Karpas-422 (cell line): ENCODE measurements at regions not wholly inside any gene's neighbourhood (a gene's known extent, or its start where the extent isn't known, plus 50 kb on each side); places are given as distances from the start of the nearest gene placed in this dataset.
"Not testable (repeated sequence)": the region's sequence is repeated elsewhere in the genome, so short reads cannot be mapped to it uniquely, and the experiment has no call there.

Experiments used
- DNase-seq: peaks from one replicate; pipeline ENCODE4 v3.0.0-alpha.2; 2015
- H2AFZ ChIP-seq: fragments of 200-600 bp; sonication (generic); 2 replicates; pipeline ENCODE4 v1.6.1; 2014; ENCODE audit warnings: antibody characterized with exemption, low read length, mixed read lengths
- H3K27ac ChIP-seq: fragments of 200-600 bp; sonication (generic); 2 replicates; pipeline ENCODE4 v1.5.1; 2014; ENCODE audit warnings: mild to moderate bottlenecking, low read length, moderate library complexity
- H3K27me3 ChIP-seq: fragments of 200-600 bp; sonication (generic); 2 replicates; pipeline ENCODE4 v1.6.1; 2014; ENCODE audit warnings: low read length, mixed read lengths
- H3K36me3 ChIP-seq: fragments of 200-600 bp; sonication (generic); 2 replicates; pipeline ENCODE4 v1.6.1; 2014; ENCODE audit warnings: low read length, mixed read lengths; ENCODE audit not compliant: insufficient read depth
- H3K4me1 ChIP-seq: fragments of 200-600 bp; sonication (generic); 2 replicates; pipeline ENCODE4 v1.6.1; 2014; ENCODE audit warnings: mild to moderate bottlenecking, low read length, mixed read lengths
- H3K4me2 ChIP-seq: fragments of 200-600 bp; sonication (generic); 2 replicates; pipeline ENCODE4 v1.6.1; 2014; ENCODE audit warnings: low read length, low read depth, mild to moderate bottlenecking; ENCODE audit not compliant: poor library complexity, severe bottlenecking
- H3K4me3 ChIP-seq: fragments of 200-600 bp; sonication (generic); 2 replicates; pipeline ENCODE4 v1.5.1; 2014; ENCODE audit warnings: mild to moderate bottlenecking, antibody characterized with exemption, low read length, mixed read lengths
- H3K79me2 ChIP-seq: fragments of 200-600 bp; sonication (generic); 2 replicates; pipeline ENCODE4 v1.6.1; 2014; ENCODE audit warnings: mild to moderate bottlenecking, low read length, mixed read lengths
- H3K9ac ChIP-seq: fragments of 200-600 bp; sonication (generic); 2 replicates; pipeline ENCODE4 v1.6.0; 2014; ENCODE audit warnings: low read length
- H3K9me2 ChIP-seq: fragments of 200-600 bp; sonication (generic), shearing (Covaris generic); replicated peaks from 2 replicates; pipeline ENCODE4 v1.6.0; 2014; ENCODE audit warnings: mild to moderate bottlenecking, low read length, moderate library complexity; ENCODE audit not compliant: insufficient read depth
- H3K9me3 ChIP-seq: fragments of 300-700, 200-600 bp; sonication (generic); 2 replicates; pipeline ENCODE4 v1.6.1; 2014; ENCODE audit warnings: low read length, mixed read lengths
- H4K20me1 ChIP-seq: fragments of 200-600 bp; sonication (generic); 2 replicates; pipeline ENCODE4 v1.6.1; 2014; ENCODE audit warnings: mild to moderate bottlenecking, antibody characterized with exemption, low read length, low read depth; ENCODE audit not compliant: insufficient read depth

DNA sequence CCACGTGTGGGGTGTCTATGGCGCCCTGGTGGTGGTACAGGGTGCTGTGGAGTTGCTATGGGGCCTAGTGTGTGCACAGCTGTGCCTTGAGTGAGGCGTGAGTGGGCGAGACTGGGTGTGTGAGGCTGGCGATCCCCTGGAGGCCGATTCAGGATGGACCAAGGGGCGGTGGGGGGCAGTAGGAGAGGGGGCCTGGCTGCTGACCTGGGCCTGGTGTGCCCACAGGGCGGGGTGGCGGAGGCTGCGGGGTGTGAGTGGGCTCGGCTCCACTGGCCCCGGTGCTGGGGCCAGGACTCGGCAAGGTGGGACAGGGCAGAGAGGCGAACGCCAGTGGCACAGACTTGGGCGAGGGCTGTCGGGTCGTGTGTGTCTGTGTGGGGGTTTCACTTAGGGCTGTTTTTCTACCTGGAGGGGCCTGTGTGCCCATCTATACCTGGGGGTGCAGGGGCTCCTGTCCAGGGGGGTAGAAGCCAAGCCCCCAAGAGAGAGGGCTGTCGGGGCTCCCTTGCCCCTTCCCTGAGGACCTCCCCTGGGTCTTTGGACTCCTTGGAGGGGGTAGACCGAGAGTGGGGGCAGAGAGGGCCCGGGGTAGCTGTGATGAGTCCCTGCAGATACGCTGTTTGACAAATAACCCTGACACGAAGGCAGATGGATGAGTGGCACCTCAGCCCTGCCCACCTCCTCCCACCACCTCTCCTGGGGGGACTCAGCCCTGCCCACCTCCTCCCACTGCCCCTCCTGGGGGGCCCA, 194.6 kb downstream of the TMEM121 start:
- not testable (repeated sequence) for DNase-seq, H2AFZ ChIP-seq, H3K9me2 ChIP-seq, H3K4me1 ChIP-seq, H3K79me2 ChIP-seq, H3K27ac ChIP-seq, H3K9ac ChIP-seq, H3K4me2 ChIP-seq, H3K27me3 ChIP-seq, H4K20me1 ChIP-seq, H3K9me3 ChIP-seq, H3K4me3 ChIP-seq, H3K36me3 ChIP-seq

DNA sequence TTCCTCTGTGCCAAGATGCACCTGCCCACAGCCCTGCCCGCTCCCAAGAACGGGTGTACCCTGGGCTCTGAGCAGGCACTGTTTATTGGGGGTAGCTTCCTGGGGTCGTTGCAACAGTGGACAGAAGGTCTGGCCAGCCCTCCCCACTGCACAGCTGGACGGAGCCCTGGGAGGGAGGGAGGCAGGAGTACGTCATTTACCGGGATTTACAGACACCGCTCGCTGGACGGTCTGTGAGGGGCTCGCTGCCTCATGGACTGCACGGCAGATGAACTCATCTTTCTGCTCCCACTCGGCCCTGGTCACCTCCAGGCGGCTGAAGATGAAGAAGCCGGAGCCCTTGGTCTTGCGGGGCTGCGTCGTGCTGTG, 195.2 kb downstream of the TMEM121 start:
- not testable (repeated sequence) for H3K27me3 ChIP-seq
- DNase-seq: peak; percentile 6

DNA sequence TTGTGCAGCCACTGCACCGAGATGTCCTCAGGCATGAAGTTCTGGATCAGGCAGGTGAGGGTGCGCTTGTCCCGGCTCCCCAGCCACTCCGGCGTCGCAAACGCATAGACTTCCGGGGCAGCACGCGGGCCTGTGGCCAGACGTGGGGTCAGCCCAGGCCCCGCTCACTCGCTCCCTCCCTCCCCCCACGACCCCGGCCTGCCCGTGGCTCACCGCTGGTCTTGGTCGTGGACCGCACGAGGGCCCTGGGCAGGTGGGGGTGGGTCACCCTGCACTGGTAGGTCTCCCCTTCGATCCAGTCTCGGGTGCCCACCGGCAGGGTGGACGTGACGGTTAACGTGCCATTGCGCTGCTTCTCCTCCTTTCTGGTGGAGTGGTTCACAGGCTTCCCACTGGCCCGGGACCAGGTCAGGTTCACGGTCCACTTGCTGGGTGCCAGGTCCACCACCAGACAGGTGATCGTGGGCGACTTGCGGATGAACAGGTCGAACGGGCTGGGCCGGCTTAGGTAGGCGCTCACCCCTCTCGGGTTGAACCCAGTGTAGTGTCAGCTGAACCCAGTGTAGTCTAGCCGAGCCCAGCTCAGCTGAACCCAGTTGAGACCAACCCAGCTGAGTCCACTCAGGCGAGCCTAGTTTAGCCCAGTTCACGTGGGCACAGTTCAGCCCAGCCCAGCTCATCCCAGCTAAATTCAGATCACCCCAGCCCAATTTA, 195.8 kb downstream of the TMEM121 start:
- not testable (repeated sequence) for H3K79me2 ChIP-seq, H2AFZ ChIP-seq, DNase-seq, H3K4me2 ChIP-seq, H3K4me3 ChIP-seq, H3K9me3 ChIP-seq, H3K27ac ChIP-seq, H3K9ac ChIP-seq, H3K4me1 ChIP-seq, H3K27me3 ChIP-seq, H3K36me3 ChIP-seq, H4K20me1 ChIP-seq, H3K9me2 ChIP-seq

More for the DNA sequence above, 195.2 kb downstream of the TMEM121 start:
- not testable (repeated sequence) for H2AFZ ChIP-seq, H4K20me1 ChIP-seq, H3K79me2 ChIP-seq, H3K4me3 ChIP-seq, H3K4me1 ChIP-seq, H3K9me3 ChIP-seq, H3K9me2 ChIP-seq, H3K27ac ChIP-seq, H3K4me2 ChIP-seq, H3K36me3 ChIP-seq, H3K9ac ChIP-seq

DNA sequence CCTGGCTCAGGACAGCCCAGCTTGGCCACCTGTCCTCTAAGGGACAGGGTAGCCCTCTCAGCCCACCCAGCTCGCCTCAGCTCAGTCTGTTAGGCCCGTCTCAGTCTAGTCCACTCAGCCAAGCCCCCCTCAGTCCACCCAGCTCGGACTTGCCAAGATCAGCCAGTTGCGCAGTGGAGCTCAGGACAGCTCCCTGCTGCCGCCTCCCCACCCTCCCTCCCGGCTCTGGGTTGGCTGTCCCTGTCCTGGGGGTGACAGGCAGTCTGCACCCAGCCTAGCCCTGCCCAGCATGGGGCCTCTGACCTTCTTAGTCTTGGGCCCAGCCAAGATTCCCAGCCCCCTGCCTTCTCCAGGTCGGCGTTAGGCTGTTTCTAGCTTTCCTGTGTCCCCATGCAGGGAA, 196.9 kb downstream of the TMEM121 start:
- not testable (repeated sequence) for H3K9me3 ChIP-seq, H3K79me2 ChIP-seq, H3K27ac ChIP-seq, H3K4me3 ChIP-seq, H3K9ac ChIP-seq, H2AFZ ChIP-seq, H3K9me2 ChIP-seq, H3K27me3 ChIP-seq, H3K36me3 ChIP-seq, H4K20me1 ChIP-seq, H3K4me1 ChIP-seq, H3K4me2 ChIP-seq
- peak; percentile 27 for DNase-seq

DNA sequence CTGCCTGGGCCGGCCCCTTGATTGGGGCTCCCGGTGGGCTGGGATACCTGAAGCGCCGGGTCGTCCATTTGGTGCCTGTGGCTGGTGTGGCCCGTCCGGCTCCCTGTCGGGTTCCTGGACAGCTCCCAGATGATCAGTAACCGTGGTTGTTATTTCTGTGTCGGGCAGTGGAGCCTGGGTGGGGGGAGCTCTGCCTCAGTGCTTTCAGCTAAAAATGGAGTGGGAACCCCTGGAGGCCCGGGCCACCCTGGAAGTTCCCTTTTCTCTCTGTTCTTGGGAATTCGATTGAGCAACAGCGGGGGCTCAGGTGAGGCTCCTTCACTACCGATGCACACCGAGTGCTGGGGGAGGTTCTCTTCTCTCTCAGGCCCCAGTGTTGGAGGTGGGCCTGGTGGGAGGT, 197.4 kb downstream of the TMEM121 start:
- not testable (repeated sequence) for H3K9me2 ChIP-seq, H3K4me1 ChIP-seq, H3K9ac ChIP-seq

DNA sequence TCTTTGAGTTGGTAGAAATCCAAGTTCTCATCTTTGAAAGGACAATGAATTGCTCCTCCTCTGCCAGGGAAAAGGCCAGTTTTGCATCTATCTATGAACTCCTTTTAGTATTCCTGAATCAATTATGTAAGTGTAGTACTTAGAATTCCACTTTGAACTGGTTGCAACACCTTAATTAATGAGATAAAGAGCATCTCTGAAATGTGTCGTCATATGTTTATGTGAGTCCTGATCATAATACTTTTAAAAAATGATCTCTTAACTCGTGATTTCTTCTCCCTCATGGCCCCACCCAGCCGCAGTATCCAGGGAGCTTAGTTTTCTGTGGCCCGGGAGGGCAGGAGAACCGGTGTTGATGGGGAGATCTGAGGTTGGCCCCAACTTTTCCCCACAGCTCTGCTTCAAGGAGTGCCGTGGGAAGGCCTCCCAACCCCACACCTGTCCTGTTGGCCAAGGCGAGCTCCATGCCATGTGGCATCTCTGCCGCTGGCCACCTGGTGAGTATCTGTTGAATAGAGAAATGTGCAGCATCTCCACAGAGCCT, 203.5 kb downstream of the TMEM121 start:
- H3K79me2 ChIP-seq, H3K4me1 ChIP-seq, H3K9me3 ChIP-seq, H4K20me1 ChIP-seq, DNase-seq, H3K9ac ChIP-seq, H3K4me3 ChIP-seq, H3K4me2 ChIP-seq, H2AFZ ChIP-seq, H3K27me3 ChIP-seq, H3K9me2 ChIP-seq: not testable (repeated sequence)
- Histone ChIP-seq H3K36me3 (peaks cover 17% of the 10 kb centered on the region; the same call in 1 of the 2 replicates), H3K27ac (peak overlapping the region; percentile 68)

More for the DNA sequence above, 197.4 kb downstream of the TMEM121 start:
- H3K9me3 ChIP-seq, H3K79me2 ChIP-seq, H3K4me2 ChIP-seq, H3K27me3 ChIP-seq, H2AFZ ChIP-seq, H4K20me1 ChIP-seq, H3K36me3 ChIP-seq, H3K27ac ChIP-seq, H3K4me3 ChIP-seq: not testable (repeated sequence)
- peak; percentile 37 for DNase-seq

DNA sequence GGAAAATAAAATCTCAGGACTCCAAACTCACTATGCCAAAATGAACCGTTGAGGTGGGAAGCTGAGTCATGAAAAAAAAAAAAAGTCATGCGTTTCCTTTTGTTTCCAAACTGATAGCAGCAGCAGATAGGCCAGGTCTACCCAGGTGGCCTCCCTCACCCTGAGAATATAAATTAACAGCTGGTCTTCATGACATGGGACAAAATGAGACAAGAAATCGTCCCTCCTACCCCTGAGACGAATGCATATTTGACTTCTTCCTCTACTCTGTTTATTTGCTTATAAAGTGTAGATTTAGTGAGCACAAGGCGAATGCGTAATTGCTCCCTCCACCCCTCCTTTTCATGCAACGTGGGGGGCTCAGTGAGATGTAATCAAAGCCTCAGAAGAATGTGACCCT, 204.3 kb downstream of the TMEM121 start:
- H3K9me2 ChIP-seq, H4K20me1 ChIP-seq, H2AFZ ChIP-seq, H3K4me3 ChIP-seq, H3K4me2 ChIP-seq, H3K4me1 ChIP-seq, H3K9me3 ChIP-seq, H3K9ac ChIP-seq, H3K27me3 ChIP-seq, H3K79me2 ChIP-seq: not testable (repeated sequence)
- peak overlapping the region; percentile 68 for H3K27ac ChIP-seq
- peak; percentile 53 for DNase-seq
- peaks cover 17% of the 10 kb centered on the region; the same call in 1 of the 2 replicates for H3K36me3 ChIP-seq

DNA sequence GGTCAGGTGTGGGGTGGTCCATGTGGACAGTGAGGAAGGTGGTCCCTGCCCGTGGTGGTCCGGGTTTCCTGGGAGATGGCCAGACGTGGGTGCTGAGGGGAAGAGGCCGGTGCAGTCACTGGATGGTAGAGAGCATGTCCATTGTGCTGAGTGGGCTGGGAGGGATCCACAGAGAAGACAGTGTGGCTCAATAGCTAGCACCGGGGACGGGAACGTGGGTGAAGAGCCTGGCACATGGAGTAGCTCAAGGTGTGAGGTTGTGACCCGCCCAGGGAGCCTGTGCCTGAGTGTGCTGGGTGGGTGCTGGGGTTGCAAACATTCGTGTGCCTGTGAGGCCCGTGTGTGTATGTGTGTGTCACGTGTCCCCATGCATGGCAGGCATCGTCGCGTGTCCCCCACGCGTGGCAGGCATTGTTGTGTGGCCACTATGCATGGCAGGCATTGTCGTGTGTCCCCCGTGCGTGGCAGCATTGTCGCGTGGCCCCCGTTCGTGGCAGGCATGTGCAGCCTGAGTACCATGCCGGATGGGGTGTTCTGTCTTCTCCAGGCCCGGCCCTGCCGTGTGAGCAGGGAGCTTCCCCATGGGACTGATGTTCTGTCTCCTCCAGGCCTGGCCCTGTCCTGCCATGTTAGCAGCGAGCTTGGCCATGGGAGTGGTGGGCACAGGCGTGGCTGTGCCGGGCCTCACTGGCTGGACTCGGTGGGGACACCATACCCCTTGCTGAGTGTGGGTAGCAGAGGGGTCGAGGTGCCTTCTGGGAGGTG, 205.0 kb downstream of the TMEM121 start:
- H3K4me1 ChIP-seq, H3K4me2 ChIP-seq, H3K9me3 ChIP-seq, H3K4me3 ChIP-seq, H3K9me2 ChIP-seq, H3K79me2 ChIP-seq, H3K9ac ChIP-seq, H3K27me3 ChIP-seq, H4K20me1 ChIP-seq, H2AFZ ChIP-seq: not testable (repeated sequence)
- peak; percentile 40 for DNase-seq
- Histone ChIP-seq H3K36me3 (peaks cover 17% of the 10 kb centered on the region; the same call in 1 of the 2 replicates), H3K27ac (peak overlapping the region; percentile 68)
